Immature natural killer cell (primary cell): ENCODE measurements at regions not wholly inside any gene's neighbourhood (a gene's known extent, or its start where the extent isn't known, plus 50 kb on each side); places are given as distances from the start of the nearest gene placed in this dataset.
A peak's percentile ranks its signal among the peaks of the same experiment; 100 is the strongest.

Experiments
- DNase-seq, 3 donors: peaks; one replicate each; pipeline ENCODE4 v3.0.0; 2022; ENCODE audit warnings: mixed read lengths in 1 of 3
- H3K27ac Mint-ChIP-seq, 6 donors: one replicate each; pipeline ENCODE4 v1.8.0; 2020; ENCODE audit warnings: mixed read lengths in 6 of 6, mild to moderate bottlenecking in 5 of 6, inconsistent platforms in 4 of 6, moderate library complexity in 3 of 6
- H3K27me3 Mint-ChIP-seq, 3 donors: one replicate each; pipeline ENCODE4 v1.8.0; 2020 to 2021; ENCODE audit warnings: low read depth in 3 of 3, mild to moderate bottlenecking in 3 of 3, mixed read lengths in 3 of 3, moderate library complexity in 3 of 3, inconsistent platforms in 1 of 3
- H3K36me3 Mint-ChIP-seq, 3 donors: one replicate each; pipeline ENCODE4 v1.8.0; 2020; ENCODE audit warnings: mixed read lengths in 3 of 3, inconsistent platforms in 2 of 3, mild to moderate bottlenecking in 2 of 3
- H3K4me1 Mint-ChIP-seq, 2 donors: one replicate each; pipeline ENCODE4 v1.8.0; 2020; ENCODE audit warnings: inconsistent platforms in 2 of 2, mild to moderate bottlenecking in 2 of 2, mixed read lengths in 2 of 2, moderate library complexity in 1 of 2
- H3K4me3 Mint-ChIP-seq, 5 donors: one replicate each; pipeline ENCODE4 v1.8.0; 2020; ENCODE audit warnings: mild to moderate bottlenecking in 5 of 5, mixed read lengths in 5 of 5, inconsistent platforms in 3 of 5, moderate library complexity in 3 of 5
- H3K9me3 Mint-ChIP-seq, 6 donors: one replicate each; pipeline ENCODE4 v1.8.0; 2020; ENCODE audit warnings: mild to moderate bottlenecking in 6 of 6, mixed read lengths in 6 of 6, inconsistent platforms in 4 of 6, moderate library complexity in 3 of 6

DNA sequence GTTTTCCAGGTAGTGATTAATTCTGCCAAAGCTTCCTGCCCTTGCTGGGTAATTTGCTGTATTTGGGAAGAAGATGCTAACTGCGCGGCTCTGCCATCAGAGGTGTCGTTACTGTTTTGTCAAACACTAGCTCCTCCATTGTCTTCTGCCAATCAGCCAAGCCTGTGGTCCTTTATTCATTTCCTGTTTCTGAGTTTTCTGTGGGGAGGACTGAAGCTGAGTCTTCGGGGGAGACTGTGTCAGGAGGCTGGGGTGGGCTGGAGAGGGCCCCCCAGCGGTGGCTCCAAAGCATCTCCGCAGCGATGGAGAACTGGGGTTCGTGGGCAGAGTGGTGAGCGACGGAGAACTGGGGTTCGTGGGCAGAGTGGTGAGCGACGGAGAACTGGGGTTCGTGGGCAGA, 322.9 kb upstream of the B3GAT1 start:
- H3K4me3 Mint-ChIP-seq = peak overlapping the region in 1 of 5 donors; percentile 34
- H3K4me1 Mint-ChIP-seq = no peaks in the 10 kb centered on the region
- H3K27me3 Mint-ChIP-seq = peaks cover 0 to 3% (median 2%) of the 10 kb centered on the region in 3 donors
- no peak for DNase-seq
- H3K9me3 Mint-ChIP-seq = no peaks in the 10 kb centered on the region
- H3K36me3 Mint-ChIP-seq = no peaks in the 10 kb centered on the region
- no peak overlapping the region for H3K27ac Mint-ChIP-seq

GRCh38 chr11:134734141-134734845, 322.3 kb upstream of the B3GAT1 start:
- DNase-seq = no peak
- Mint-ChIP-seq H3K36me3 (no peaks in the 10 kb centered on the region), H3K27me3 (peaks cover 0 to 3% (median 2%) of the 10 kb centered on the region in 3 donors), H3K9me3 (no peaks in the 10 kb centered on the region), H3K27ac (no peak overlapping the region), H3K4me3 (no peak overlapping the region), H3K4me1 (no peaks in the 10 kb centered on the region)

- Mint-ChIP-seq H3K27me3 (peaks cover 0 to 3% (median 3%) of the 10 kb centered on the region in 3 donors), H3K4me1 (no peaks in the 10 kb centered on the region), H3K27ac (no peak overlapping the region), H3K36me3 (no peaks in the 10 kb centered on the region), H3K9me3 (no peaks in the 10 kb centered on the region), H3K4me3 (no peak overlapping the region)
- no peak for DNase-seq
These were observed 321.6 kb upstream of the B3GAT1 start for GRCh38 chr11:134733646-134734045.

DNA sequence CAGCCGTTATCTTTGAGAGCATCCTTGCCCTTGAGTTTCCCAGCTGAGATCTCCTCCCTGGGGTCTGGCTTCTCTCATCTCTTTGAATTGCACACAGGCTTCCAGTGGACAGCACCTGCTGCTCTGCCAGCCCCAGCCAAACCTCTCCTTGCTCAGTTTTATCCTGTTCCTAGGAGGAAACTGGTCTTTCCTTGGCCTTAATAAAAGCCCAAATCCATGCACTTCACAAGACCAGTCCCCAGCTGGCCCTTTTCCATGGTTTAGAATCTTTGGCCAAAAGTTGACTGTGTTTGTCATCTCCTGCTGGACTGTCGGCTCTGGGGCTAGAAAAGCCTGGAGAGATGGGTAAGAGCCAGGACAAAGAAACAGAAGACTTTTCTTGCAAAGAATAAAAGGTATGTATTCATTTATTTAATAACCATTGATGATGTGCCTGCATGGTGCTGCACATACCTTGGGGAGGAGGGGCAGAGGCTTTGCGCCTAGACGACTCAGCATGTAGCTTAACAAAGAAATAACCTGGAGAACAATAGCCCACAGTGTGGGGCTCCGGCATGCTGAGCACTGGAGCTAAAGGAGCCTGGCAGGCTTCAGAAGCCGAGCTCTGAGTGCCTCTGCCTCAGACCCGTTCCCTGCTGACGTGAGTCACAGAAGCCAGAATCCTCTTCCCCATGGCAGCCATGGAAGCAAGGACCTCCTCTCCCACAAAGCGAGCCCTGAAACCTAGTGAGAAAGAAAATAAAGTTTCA, 319.3 kb upstream of the B3GAT1 start:
- Mint-ChIP-seq H3K9me3 (no peaks in the 10 kb centered on the region), H3K27me3 (peaks cover 0 to 3% (median 3%) of the 10 kb centered on the region in 3 donors), H3K4me1 (no peaks in the 10 kb centered on the region), H3K27ac (no peak overlapping the region), H3K36me3 (no peaks in the 10 kb centered on the region), H3K4me3 (no peak overlapping the region)
- DNase-seq = no peak

DNA sequence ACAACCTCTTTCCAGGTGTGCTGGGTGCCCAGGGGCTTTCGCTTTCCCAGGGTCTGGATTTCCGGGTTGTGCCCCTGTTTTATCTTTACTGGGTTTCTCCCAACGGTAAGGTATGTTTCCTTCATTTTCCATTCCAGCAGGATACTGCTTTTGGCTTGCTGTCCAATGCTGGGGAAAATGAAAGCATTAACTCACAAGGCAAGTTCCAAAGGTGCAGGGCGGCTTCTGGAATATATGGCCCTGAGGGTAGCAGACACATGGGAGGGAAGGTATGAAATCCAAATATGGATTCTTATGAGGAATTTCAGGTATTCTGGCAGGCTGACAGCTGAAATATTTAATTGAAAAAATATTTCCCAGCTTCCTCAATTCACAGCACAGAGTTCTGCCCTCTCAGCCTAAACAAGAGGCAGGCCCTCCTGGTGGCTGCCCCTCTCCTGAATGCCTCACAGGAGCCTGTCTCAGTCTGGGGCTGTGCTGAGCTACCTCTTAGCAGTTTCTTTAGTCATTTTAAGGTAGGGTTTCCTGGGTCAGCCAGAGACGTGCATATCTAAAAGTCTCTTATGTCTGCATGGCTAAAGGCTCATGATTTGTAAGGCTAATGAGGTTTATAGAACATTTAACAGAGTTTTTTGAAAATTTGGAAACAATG, 318.6 kb upstream of the B3GAT1 start:
- Mint-ChIP-seq H3K4me1 (no peaks in the 10 kb centered on the region), H3K27ac (no peak overlapping the region), H3K27me3 (peaks cover 0 to 3% (median 3%) of the 10 kb centered on the region in 3 donors), H3K4me3 (no peak overlapping the region), H3K36me3 (no peaks in the 10 kb centered on the region), H3K9me3 (no peaks in the 10 kb centered on the region)
- DNase-seq = no peak

DNA sequence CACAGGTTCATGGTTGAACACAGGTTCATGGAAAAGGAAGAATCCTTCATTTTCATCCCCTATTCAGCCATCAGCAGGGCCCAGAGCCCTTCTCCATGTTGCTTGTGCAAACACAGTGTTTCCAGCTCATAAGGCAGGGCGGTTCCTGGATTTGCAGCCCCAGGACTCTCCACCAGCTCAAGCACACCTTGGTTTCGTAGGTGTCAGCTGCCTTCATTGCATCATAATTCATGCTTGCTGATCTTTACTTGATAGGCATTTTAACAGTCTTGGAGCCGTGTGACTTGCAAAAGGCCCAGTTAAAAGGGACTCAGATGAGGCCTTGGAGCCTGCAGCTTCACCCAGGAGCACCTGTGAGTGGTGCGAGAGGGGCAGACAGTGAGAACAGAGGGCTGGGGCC, 318.1 kb upstream of the B3GAT1 start:
- H3K27me3 Mint-ChIP-seq = peaks cover 0 to 3% (median 3%) of the 10 kb centered on the region in 3 donors
- no peak for DNase-seq
- H3K36me3 Mint-ChIP-seq = no peaks in the 10 kb centered on the region
- no peak overlapping the region for H3K27ac Mint-ChIP-seq
- no peak overlapping the region for H3K4me3 Mint-ChIP-seq
- H3K9me3 Mint-ChIP-seq = no peaks in the 10 kb centered on the region
- no peaks in the 10 kb centered on the region for H3K4me1 Mint-ChIP-seq

DNA sequence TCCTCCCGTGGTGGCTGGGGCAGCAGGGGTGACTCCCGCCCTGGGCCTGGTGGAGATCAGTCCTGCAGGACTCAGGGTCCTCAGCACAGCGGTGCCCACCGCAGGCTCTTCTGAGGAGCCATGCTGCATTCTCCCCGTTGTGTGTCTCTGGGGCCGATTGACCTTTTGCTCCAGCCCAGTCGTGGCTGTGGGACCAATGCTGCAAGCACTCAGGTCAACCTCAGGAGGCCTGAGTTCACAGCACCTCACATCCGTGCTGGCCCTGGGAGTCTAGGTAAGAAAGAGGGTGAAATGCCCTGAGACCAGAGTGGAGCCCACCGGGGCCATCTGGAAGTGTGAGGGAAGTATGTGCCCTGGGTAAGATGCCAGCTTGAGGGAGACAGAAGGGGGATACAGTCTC, 316.1 kb upstream of the B3GAT1 start:
- Mint-ChIP-seq H3K4me3 (no peak overlapping the region), H3K4me1 (no peaks in the 10 kb centered on the region), H3K36me3 (no peaks in the 10 kb centered on the region), H3K9me3 (no peaks in the 10 kb centered on the region), H3K27me3 (peaks cover 2 to 11% (median 7%) of the 10 kb centered on the region in 3 donors), H3K27ac (no peak overlapping the region)
- no peak for DNase-seq

DNA sequence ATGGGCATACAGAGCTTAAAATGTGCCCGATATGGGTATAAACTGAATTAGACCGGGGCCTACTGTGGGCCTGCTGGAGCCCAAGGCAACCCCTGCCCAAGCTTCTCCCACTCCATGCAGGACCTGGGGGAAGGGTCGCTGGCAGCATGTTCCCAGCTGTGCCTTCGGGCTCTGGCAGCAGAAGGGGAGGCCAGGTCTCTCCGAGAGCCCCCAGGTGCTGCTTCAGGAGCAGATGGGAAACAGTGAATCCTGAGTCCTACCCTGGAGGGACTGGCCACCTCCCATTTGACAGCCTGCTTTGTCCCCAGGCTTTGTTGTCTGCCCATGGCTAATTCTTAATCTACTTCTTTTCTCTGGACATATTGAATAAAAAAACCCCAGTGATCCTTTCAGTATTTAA, 315.6 kb upstream of the B3GAT1 start:
- H3K27me3 Mint-ChIP-seq = peaks cover 0 to 17% (median 9%) of the 10 kb centered on the region in 3 donors
- H3K27ac Mint-ChIP-seq = no peak overlapping the region
- no peak overlapping the region for H3K4me3 Mint-ChIP-seq
- DNase-seq = no peak
- peaks cover 0 to 1% (median 0%) of the 10 kb centered on the region in 6 donors for H3K9me3 Mint-ChIP-seq
- no peaks in the 10 kb centered on the region for H3K4me1 Mint-ChIP-seq
- no peaks in the 10 kb centered on the region for H3K36me3 Mint-ChIP-seq

DNA sequence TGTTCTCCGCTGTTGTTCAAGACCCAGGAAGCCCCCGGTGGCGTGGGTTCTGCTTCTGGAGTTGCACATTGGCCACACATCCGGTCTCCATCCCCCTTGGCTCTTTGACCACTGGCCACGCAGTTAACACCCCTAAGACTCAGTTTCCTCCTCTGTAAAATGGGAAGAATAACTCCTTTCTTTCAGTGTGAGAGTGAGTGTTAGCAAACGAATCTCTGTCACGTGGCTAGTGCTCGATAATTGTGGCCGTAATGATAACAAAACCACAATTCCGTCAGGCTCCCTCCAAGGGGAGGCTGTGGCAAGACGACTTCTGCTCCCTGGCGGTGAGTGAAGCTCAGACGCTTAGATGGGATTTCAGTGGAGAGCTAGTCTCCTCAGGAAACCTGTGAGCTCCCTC, 315.2 kb upstream of the B3GAT1 start:
- Mint-ChIP-seq H3K4me3 (no peak overlapping the region), H3K9me3 (peaks cover 0 to 1% (median 0%) of the 10 kb centered on the region in 6 donors), H3K36me3 (no peaks in the 10 kb centered on the region), H3K4me1 (no peaks in the 10 kb centered on the region), H3K27me3 (peaks cover 0 to 17% (median 7%) of the 10 kb centered on the region in 3 donors), H3K27ac (no peak overlapping the region)
- no peak for DNase-seq

- DNase-seq = no peak
- Mint-ChIP-seq H3K4me1 (no peaks in the 10 kb centered on the region), H3K27ac (no peak overlapping the region), H3K9me3 (peaks cover 0 to 1% (median 0%) of the 10 kb centered on the region in 6 donors), H3K36me3 (no peaks in the 10 kb centered on the region), H3K4me3 (no peak overlapping the region), H3K27me3 (peaks cover 0 to 17% (median 10%) of the 10 kb centered on the region in 3 donors)
These were observed 313.9 kb upstream of the B3GAT1 start for GRCh38 chr11:134725716-134726639.

GRCh38 chr11:134725211-134725610, 313.2 kb upstream of the B3GAT1 start:
- H3K4me3 Mint-ChIP-seq = no peak overlapping the region

DNA sequence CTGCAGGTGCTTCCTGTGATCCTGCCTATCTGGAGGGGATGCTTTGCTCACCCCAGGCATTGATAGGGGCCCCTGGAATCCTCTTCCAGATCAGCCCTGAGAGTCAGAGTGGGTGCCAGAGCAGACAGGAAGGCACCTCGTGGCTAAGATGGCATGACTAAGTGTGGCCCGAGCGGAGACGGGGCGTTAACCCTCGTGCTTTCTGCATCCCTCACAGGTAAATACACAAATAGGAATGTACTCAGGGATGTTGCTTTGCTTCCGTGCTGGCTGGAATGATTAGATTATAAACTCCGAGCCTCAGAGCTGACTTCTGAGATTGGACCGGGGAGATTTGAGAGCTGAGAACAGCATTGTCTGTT, 312.7 kb upstream of the B3GAT1 start:
- no peak for DNase-seq
- Mint-ChIP-seq H3K9me3 (peaks cover 0 to 1% (median 0%) of the 10 kb centered on the region in 6 donors), H3K4me3 (no peak overlapping the region), H3K36me3 (no peaks in the 10 kb centered on the region), H3K27me3 (peaks cover 0 to 17% (median 10%) of the 10 kb centered on the region in 3 donors), H3K4me1 (no peaks in the 10 kb centered on the region), H3K27ac (no peak overlapping the region)

More at GRCh38 chr11:134725211-134725610, 313.2 kb upstream of the B3GAT1 start:
- H3K27me3 Mint-ChIP-seq = peaks cover 0 to 17% (median 10%) of the 10 kb centered on the region in 3 donors
- no peaks in the 10 kb centered on the region for H3K36me3 Mint-ChIP-seq
- H3K9me3 Mint-ChIP-seq = peaks cover 0 to 1% (median 0%) of the 10 kb centered on the region in 6 donors
- H3K4me1 Mint-ChIP-seq = no peaks in the 10 kb centered on the region
- no peak overlapping the region for H3K27ac Mint-ChIP-seq
- no peak for DNase-seq

- H3K4me3 Mint-ChIP-seq = no peak overlapping the region
- no peaks in the 10 kb centered on the region for H3K4me1 Mint-ChIP-seq
- no peaks in the 10 kb centered on the region for H3K36me3 Mint-ChIP-seq
- no peak overlapping the region for H3K27ac Mint-ChIP-seq
- DNase-seq = no peak
- peaks cover 0 to 1% (median 0%) of the 10 kb centered on the region in 6 donors for H3K9me3 Mint-ChIP-seq
- peaks cover 0 to 17% (median 10%) of the 10 kb centered on the region in 3 donors for H3K27me3 Mint-ChIP-seq
These were observed 312.2 kb upstream of the B3GAT1 start for GRCh38 chr11:134724106-134724778.
